Panc1 (cell line): ENCODE measurements at regions not wholly inside any gene's neighbourhood (a gene's known extent, or its start where the extent isn't known, plus 50 kb on each side); places are given as distances from the start of the nearest gene placed in this dataset.

Source experiments
- POLR2AphosphoS5 ChIP-seq: IDR thresholded peaks from 2 replicates; pipeline ENCODE4 v1.6.1; 2012; ENCODE audit warnings: mild to moderate bottlenecking, low read depth, low read length, moderate library complexity
- TF ChIP-seq, protein P1 (sequence below): fragments of 450-650 bp; IDR thresholded peaks from 2 replicates; pipeline ENCODE4 v1.5.1; 2017; ENCODE audit warnings: mild to moderate bottlenecking

GRCh38 chr5:35516271-35516670 is 101.4 kb upstream of the SPEF2 start:
- TF ChIP-seq, protein P1, sequence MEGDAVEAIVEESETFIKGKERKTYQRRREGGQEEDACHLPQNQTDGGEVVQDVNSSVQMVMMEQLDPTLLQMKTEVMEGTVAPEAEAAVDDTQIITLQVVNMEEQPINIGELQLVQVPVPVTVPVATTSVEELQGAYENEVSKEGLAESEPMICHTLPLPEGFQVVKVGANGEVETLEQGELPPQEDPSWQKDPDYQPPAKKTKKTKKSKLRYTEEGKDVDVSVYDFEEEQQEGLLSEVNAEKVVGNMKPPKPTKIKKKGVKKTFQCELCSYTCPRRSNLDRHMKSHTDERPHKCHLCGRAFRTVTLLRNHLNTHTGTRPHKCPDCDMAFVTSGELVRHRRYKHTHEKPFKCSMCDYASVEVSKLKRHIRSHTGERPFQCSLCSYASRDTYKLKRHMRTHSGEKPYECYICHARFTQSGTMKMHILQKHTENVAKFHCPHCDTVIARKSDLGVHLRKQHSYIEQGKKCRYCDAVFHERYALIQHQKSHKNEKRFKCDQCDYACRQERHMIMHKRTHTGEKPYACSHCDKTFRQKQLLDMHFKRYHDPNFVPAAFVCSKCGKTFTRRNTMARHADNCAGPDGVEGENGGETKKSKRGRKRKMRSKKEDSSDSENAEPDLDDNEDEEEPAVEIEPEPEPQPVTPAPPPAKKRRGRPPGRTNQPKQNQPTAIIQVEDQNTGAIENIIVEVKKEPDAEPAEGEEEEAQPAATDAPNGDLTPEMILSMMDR, result no peak
- no peak for TF ChIP-seq POLR2AphosphoS5
